Liver (tissue), 8 donors: ENCODE measurements at regions not wholly inside any gene's neighbourhood (a gene's known extent, or its start where the extent isn't known, plus 50 kb on each side); places are given as distances from the start of the nearest gene placed in this dataset.

Experiments
- DNase-seq: peaks from one replicate; pipeline ENCODE4 v3.0.0-alpha.2; 2017; ENCODE audit warnings: low spot score
- H3K27ac ChIP-seq, 2 donors: one replicate each; pipeline ENCODE4 v1.7.0; 2013; ENCODE audit warnings: inconsistent platforms in 2 of 2, low read length in 2 of 2, control low read depth in 1 of 2, low read depth in 1 of 2, mild to moderate bottlenecking in 1 of 2
- H3K27me3 ChIP-seq, 4 donors: one replicate each; pipeline versions ENCODE4 v1.6.1 to v1.7.0; 2013; ENCODE audit warnings: low read length in 3 of 4, inconsistent platforms in 1 of 4, mild to moderate bottlenecking in 1 of 4, moderate library complexity in 1 of 4; ENCODE audit not compliant: control insufficient read depth in 4 of 4, insufficient read depth in 4 of 4
- H3K36me3 ChIP-seq, 4 donors: one replicate each; pipeline versions ENCODE4 v1.6.1 to v1.7.0; 2013; ENCODE audit warnings: low read length in 3 of 4, mild to moderate bottlenecking in 3 of 4, low read depth in 1 of 4, moderate library complexity in 1 of 4; ENCODE audit not compliant: control insufficient read depth in 4 of 4, insufficient read depth in 3 of 4
- H3K4me1 ChIP-seq, 4 donors: one replicate each; pipeline versions ENCODE4 v1.6.1 to v1.7.0; 2013; ENCODE audit warnings: low read length in 3 of 4, mild to moderate bottlenecking in 3 of 4, moderate library complexity in 1 of 4; ENCODE audit not compliant: control insufficient read depth in 4 of 4, insufficient read depth in 4 of 4
- H3K4me3 ChIP-seq, 3 donors: one replicate each; pipeline versions ENCODE4 v1.6.1 to v1.7.0; 2013; ENCODE audit warnings: low read length in 3 of 3, control low read depth in 1 of 3, low read depth in 1 of 3, mild to moderate bottlenecking in 1 of 3
- H3K9ac ChIP-seq, 2 donors: one replicate each; pipeline ENCODE4 v1.7.0; 2013; ENCODE audit warnings: low read length in 2 of 2, mild to moderate bottlenecking in 2 of 2, moderate library complexity in 2 of 2, control low read depth in 1 of 2, low read depth in 1 of 2
- H3K9me3 ChIP-seq, 4 donors: one replicate each; pipeline versions ENCODE4 v1.6.1 to v1.7.0; 2013; ENCODE audit warnings: low read length in 3 of 4; ENCODE audit not compliant: control insufficient read depth in 4 of 4
- CTCF ChIP-seq: fragments of 150-350 bp; IDR thresholded peaks from 2 replicates; pipeline ENCODE4 v1.5.1; 2017; ENCODE audit warnings: improper control_type of control experiment, low read depth, low read length; ENCODE audit not compliant: missing input control
- EGR1 ChIP-seq, 2 donors: IDR thresholded peaks; 2 replicates each; pipeline ENCODE4 v1.6.1; 2016 to 2018; ENCODE audit warnings: antibody characterized with exemption in 2 of 2, low read depth in 2 of 2
- FOXA1 ChIP-seq: IDR thresholded peaks from 2 replicates; pipeline ENCODE4 v1.6.1; 2016; ENCODE audit warnings: antibody characterized with exemption
- FOXA2 ChIP-seq: IDR thresholded peaks from 2 replicates; pipeline ENCODE4 v1.6.1; 2016; ENCODE audit warnings: antibody characterized with exemption
- GABPA ChIP-seq, 2 donors: IDR thresholded peaks in 1 of 2; conservative IDR thresholded peaks in 1 of 2; 2 replicates each; pipeline ENCODE4 v1.6.1; 2016; ENCODE audit warnings: antibody characterized with exemption in 2 of 2, mild to moderate bottlenecking in 1 of 2, moderate library complexity in 1 of 2
- HNF4A ChIP-seq, 2 donors: conservative IDR thresholded peaks; 2 replicates each; pipeline ENCODE4 v1.6.1; 2016; ENCODE audit warnings: antibody characterized with exemption in 2 of 2, mild to moderate bottlenecking in 2 of 2
- HNF4G ChIP-seq: IDR thresholded peaks from 2 replicates; pipeline ENCODE4 v1.6.1; 2016; ENCODE audit warnings: antibody characterized with exemption
- JUND ChIP-seq, 2 donors: IDR thresholded peaks; 2 replicates each; pipeline ENCODE4 v1.6.1; 2016; ENCODE audit warnings: antibody characterized with exemption in 2 of 2
- MAX ChIP-seq: IDR thresholded peaks from 2 replicates; pipeline ENCODE4 v1.6.1; 2016; ENCODE audit warnings: antibody characterized with exemption
- NR2F2 ChIP-seq: IDR thresholded peaks from 2 replicates; pipeline ENCODE4 v1.6.1; 2016; ENCODE audit warnings: antibody characterized with exemption
- RAD21 ChIP-seq, 2 donors: IDR thresholded peaks; 2 replicates each; pipeline ENCODE4 v1.6.1; 2016; ENCODE audit warnings: antibody characterized with exemption in 2 of 2, mild to moderate bottlenecking in 2 of 2
- REST ChIP-seq: IDR thresholded peaks from 2 replicates; pipeline ENCODE4 v1.6.1; 2016; ENCODE audit warnings: antibody characterized with exemption, mild to moderate bottlenecking
- RXRA ChIP-seq, 2 donors: IDR thresholded peaks; 2 replicates each; pipeline ENCODE4 v1.6.1; 2017 to 2018; ENCODE audit warnings: antibody characterized with exemption in 2 of 2, mild to moderate bottlenecking in 1 of 2
- SP1 ChIP-seq: IDR thresholded peaks from 2 replicates; pipeline ENCODE4 v1.6.1; 2018; ENCODE audit warnings: antibody characterized with exemption, mild to moderate bottlenecking
- TAF1 ChIP-seq: conservative IDR thresholded peaks from 2 replicates; pipeline ENCODE4 v1.6.1; 2016; ENCODE audit warnings: antibody characterized with exemption, mild to moderate bottlenecking
- YY1 ChIP-seq: IDR thresholded peaks from 2 replicates; pipeline ENCODE4 v1.6.1; 2016; ENCODE audit warnings: antibody characterized with exemption, mild to moderate bottlenecking
- WGBS: extraction: QIAGEN DNeasy Blood & Tissue Kit; methylation state at CpG from one replicate; pipeline ENCODE4 v1.1.7; 2013; 5-methylcytosine and 5-hydroxymethylcytosine counted together
- TF ChIP-seq, protein P1 (sequence below): IDR thresholded peaks from 2 replicates; pipeline ENCODE4 v1.6.1; 2016; ENCODE audit warnings: antibody characterized with exemption
- TF ChIP-seq, protein P2 (sequence below): IDR thresholded peaks from 2 replicates; pipeline ENCODE4 v1.6.1; 2016; ENCODE audit warnings: antibody characterized with exemption
- donor health status: healthy.
- donor health status: healthy.
- donor health status: healthy.
- donor health status: healthy.
- donor health status: healthy.

DNA sequence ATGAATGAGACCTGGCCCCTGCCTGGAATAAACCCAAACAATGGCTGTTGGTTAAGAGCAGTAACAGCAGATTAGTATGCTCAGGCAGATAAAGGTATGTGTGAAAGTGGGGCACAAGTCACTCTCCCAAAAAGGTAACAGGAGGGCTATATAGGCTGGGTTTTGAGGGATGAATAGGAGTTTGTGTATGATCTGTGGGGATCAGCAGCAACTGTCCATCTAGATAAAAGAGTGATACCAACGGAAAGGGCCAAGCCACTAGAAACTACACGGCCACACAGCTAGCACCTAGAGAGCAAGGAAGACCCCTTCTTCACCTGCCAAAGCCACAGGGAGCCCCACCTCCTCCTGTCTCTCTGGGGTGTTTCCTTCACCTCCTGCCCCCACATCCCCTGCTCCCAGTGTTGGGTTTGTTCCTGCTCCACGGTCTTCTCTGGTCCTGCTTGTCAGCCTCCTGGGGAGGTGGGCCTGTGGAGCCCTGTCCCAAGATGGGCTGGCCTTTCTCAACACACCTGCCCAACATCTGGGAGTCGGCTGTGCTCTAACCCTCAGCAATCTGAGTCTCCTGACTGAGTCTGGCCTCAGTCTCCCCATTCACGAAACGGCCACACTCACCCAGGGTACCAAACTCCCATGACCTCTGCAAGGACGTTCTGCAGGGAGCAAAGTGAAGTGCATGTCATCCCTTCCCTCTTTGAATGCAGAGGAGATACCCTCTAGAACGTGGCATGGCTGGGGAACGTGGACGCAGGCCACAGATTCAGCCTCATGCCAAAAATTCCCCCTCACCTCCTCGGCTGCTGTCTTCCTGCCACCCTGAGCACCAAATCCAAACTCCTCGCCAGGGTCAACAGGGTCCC lies 108.2 kb downstream of the NCOR2 start:
- H3K36me3 ChIP-seq: peaks cover 0 to 25% (median 6%) of the 10 kb centered on the region in 4 donors
- peaks cover 0 to 3% (median 0%) of the 10 kb centered on the region in 4 donors for H3K4me1 ChIP-seq
- WGBS: 96% methylated on average over 12 of the region's 12 CpGs
- no peak for DNase-seq
- H3K27me3 ChIP-seq: no peaks in the 10 kb centered on the region
- H3K4me3 ChIP-seq: no peak overlapping the region
- no peak overlapping the region for H3K27ac ChIP-seq
- H3K9ac ChIP-seq: no peak overlapping the region
- H3K9me3 ChIP-seq: no peaks in the 10 kb centered on the region
- TF ChIP-seq GABPA (IDR thresholded peaks at IDR 0.05 in 1 of 2, conservative IDR thresholded peaks at IDR 0.05 in 1 of 2): no peak
- no peak for TF ChIP-seq MAX
- no peak for TF ChIP-seq HNF4A (conservative IDR thresholded peaks at IDR 0.05)
- TF ChIP-seq NR2F2: no peak
- TF ChIP-seq, protein P1, sequence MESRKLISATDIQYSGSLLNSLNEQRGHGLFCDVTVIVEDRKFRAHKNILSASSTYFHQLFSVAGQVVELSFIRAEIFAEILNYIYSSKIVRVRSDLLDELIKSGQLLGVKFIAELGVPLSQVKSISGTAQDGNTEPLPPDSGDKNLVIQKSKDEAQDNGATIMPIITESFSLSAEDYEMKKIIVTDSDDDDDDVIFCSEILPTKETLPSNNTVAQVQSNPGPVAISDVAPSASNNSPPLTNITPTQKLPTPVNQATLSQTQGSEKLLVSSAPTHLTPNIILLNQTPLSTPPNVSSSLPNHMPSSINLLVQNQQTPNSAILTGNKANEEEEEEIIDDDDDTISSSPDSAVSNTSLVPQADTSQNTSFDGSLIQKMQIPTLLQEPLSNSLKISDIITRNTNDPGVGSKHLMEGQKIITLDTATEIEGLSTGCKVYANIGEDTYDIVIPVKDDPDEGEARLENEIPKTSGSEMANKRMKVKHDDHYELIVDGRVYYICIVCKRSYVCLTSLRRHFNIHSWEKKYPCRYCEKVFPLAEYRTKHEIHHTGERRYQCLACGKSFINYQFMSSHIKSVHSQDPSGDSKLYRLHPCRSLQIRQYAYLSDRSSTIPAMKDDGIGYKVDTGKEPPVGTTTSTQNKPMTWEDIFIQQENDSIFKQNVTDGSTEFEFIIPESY: no peak
- no peak for TF ChIP-seq CTCF
- TF ChIP-seq, protein P2, sequence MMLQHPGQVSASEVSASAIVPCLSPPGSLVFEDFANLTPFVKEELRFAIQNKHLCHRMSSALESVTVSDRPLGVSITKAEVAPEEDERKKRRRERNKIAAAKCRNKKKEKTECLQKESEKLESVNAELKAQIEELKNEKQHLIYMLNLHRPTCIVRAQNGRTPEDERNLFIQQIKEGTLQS: no peak
- no peak for TF ChIP-seq EGR1 (IDR thresholded peaks at IDR 0.05; ENCODE audit: low read depth in 2 of 2)
- no peak for TF ChIP-seq TAF1
- no peak for TF ChIP-seq FOXA2
- no peak for TF ChIP-seq REST
- TF ChIP-seq YY1: no peak
- no peak for TF ChIP-seq JUND (IDR thresholded peaks at IDR 0.05)
- TF ChIP-seq SP1: no peak
- TF ChIP-seq HNF4G: no peak
- no peak for TF ChIP-seq FOXA1
- TF ChIP-seq RXRA (IDR thresholded peaks at IDR 0.05): no peak
- TF ChIP-seq RAD21 (IDR thresholded peaks at IDR 0.05): no peak
